Esophagus mucosa (tissue), 1 donor: ENCODE measurements at regions not wholly inside any gene's neighbourhood (a gene's known extent, or its start where the extent isn't known, plus 50 kb on each side); places are given as distances from the start of the nearest gene placed in this dataset.

Source experiments
- ATAC-seq: fragments of 200-7000 bp; cut with Tn5 transposase; one replicate; pipeline ENCODE4 v1.9.1; 2020
- donor health status: DM: yes; HTN: yes; CAD: no.

- ATAC-seq: no peak
These were observed 1688.0 kb downstream of the STIM2 start for GRCh38 chr4:28548594-28548993.

- ATAC-seq: no peak
These were observed 1695.2 kb downstream of the STIM2 start for GRCh38 chr4:28555866-28556265.

GRCh38 chr4:28557755-28558154 is 1697.1 kb downstream of the STIM2 start:
- ATAC-seq: no peak

- no peak for ATAC-seq
These were observed 1698.3 kb downstream of the STIM2 start for GRCh38 chr4:28558895-28559294.

GRCh38 chr4:28562913-28563312 is 1702.3 kb downstream of the STIM2 start:
- no peak for ATAC-seq

- ATAC-seq: no peak
These were observed 1704.8 kb downstream of the STIM2 start for GRCh38 chr4:28565396-28565795.

- no peak for ATAC-seq
These were observed 1740.3 kb downstream of the STIM2 start for GRCh38 chr4:28600958-28601357.

- ATAC-seq: no peak
These were observed 1761.0 kb downstream of the STIM2 start for GRCh38 chr4:28621591-28621990.

- no peak for ATAC-seq
These were observed 1776.3 kb downstream of the STIM2 start for GRCh38 chr4:28636971-28637370.

- no peak for ATAC-seq
These were observed 1779.1 kb downstream of the STIM2 start for GRCh38 chr4:28639747-28640146.

- ATAC-seq: no peak
These were observed 1794.0 kb downstream of the STIM2 start for GRCh38 chr4:28654618-28655017.

- no peak for ATAC-seq
These were observed 1804.7 kb downstream of the STIM2 start for GRCh38 chr4:28665306-28665705.

GRCh38 chr4:28675582-28675981 is 1814.9 kb downstream of the STIM2 start:
- no peak for ATAC-seq

GRCh38 chr4:28677808-28678207 is 1817.2 kb downstream of the STIM2 start:
- no peak for ATAC-seq

GRCh38 chr4:28682847-28683246 is 1822.2 kb downstream of the STIM2 start:
- no peak for ATAC-seq

- no peak for ATAC-seq
These were observed 1826.0 kb downstream of the STIM2 start for GRCh38 chr4:28686618-28687017.

GRCh38 chr4:28690890-28691289 is 1830.2 kb downstream of the STIM2 start:
- ATAC-seq: no peak

GRCh38 chr4:28702571-28702970 is 1841.9 kb downstream of the STIM2 start:
- no peak for ATAC-seq

GRCh38 chr4:28709891-28710290 is 1849.2 kb downstream of the STIM2 start:
- no peak for ATAC-seq

- no peak for ATAC-seq
These were observed 1862.7 kb downstream of the STIM2 start for GRCh38 chr4:28723371-28723770.

- no peak for ATAC-seq
These were observed 1863.6 kb downstream of the STIM2 start for GRCh38 chr4:28724239-28724638.

- ATAC-seq: no peak
These were observed 1869.7 kb downstream of the STIM2 start for GRCh38 chr4:28730304-28730703.

GRCh38 chr4:28744066-28744465 is 1883.4 kb downstream of the STIM2 start:
- no peak for ATAC-seq

GRCh38 chr4:28754376-28754775 is 1893.7 kb downstream of the STIM2 start:
- no peak for ATAC-seq

GRCh38 chr4:28755081-28755480 is 1894.4 kb downstream of the STIM2 start:
- ATAC-seq: no peak

GRCh38 chr4:28759064-28759463 is 1898.4 kb downstream of the STIM2 start:
- no peak for ATAC-seq
